Motor neuron (in vitro differentiated cells): ENCODE measurements at regions not wholly inside any gene's neighbourhood (a gene's known extent, or its start where the extent isn't known, plus 50 kb on each side); places are given as distances from the start of the nearest gene placed in this dataset.

Source experiments
- ATAC-seq, 8 experiments: fragments of 200-7000 bp; cut with Tn5 transposase; replicated peaks in 6 of 8; 2 replicates each; pipeline ENCODE4 v1.8.0; 2021; ENCODE audit warnings: mild to moderate bottlenecking in 8 of 8, moderate library complexity in 8 of 8
- H3K27ac ChIP-seq, 2 donors: fragments of 250-450 bp; sonication (Bioruptor Pico); 2 replicates each; pipeline ENCODE4 v1.9.0; 2021; ENCODE audit warnings: antibody characterized with exemption in 2 of 2, mild to moderate bottlenecking in 2 of 2, moderate library complexity in 1 of 2
- H3K4me1 ChIP-seq, 2 donors: fragments of 250-450 bp; sonication (Bioruptor Pico); replicated peaks in 1 of 2; 2 replicates each; pipeline ENCODE4 v1.6.1; 2021; ENCODE audit warnings: antibody characterized with exemption in 2 of 2, mild to moderate bottlenecking in 2 of 2, moderate library complexity in 1 of 2
- H3K4me3 ChIP-seq, 5 donors: fragments of 250-450 bp; sonication (Bioruptor Pico); 2 replicates each; pipeline ENCODE4 v1.9.0; 2021; ENCODE audit warnings: antibody characterized with exemption in 5 of 5, mild to moderate bottlenecking in 5 of 5, moderate library complexity in 4 of 5
- WGBS, 10 experiments: fragments of 450-650 bp; shearing (Covaris generic); methylation state at CpG; one replicate each; pipeline ENCODE4 v1.0.0; 2022; 5-methylcytosine and 5-hydroxymethylcytosine counted together
- in situ Hi-C, 9 experiments: fragments of 400-800 bp; cut with MboI; loops; one replicate each; pipeline ENCODE4 v1.15.0; 2021; ENCODE audit warnings: low sequenced_read_pairs in 9 of 9, low pct_unique_long_range_greater_than_20kb in 2 of 9; ENCODE audit not compliant: unreplicated experiment in 9 of 9

- in situ Hi-C loops, result no loop called here
- no peak for ATAC-seq
- Histone ChIP-seq H3K4me3 (no peak overlapping the region), H3K27ac (no peak overlapping the region), H3K4me1 (no peaks in the 10 kb centered on the region)
- 39 to 100% (median 98%) methylated on average over 1 to 2 of the region's 2 CpGs for WGBS, 10 experiments
These were observed 586.1 kb downstream of the GBA3 start for GRCh38 chr4:23278845-23279244.

GRCh38 chr4:23276076-23276475, 583.3 kb downstream of the GBA3 start:
- no peaks in the 10 kb centered on the region for H3K4me1 ChIP-seq
- WGBS, 10 experiments, result 0 to 100% (median 76%) methylated on average over 1 to 3 of the region's 3 CpGs; no CpG with 5 or more reads in 2 of the 10 experiments
- in situ Hi-C loops, result no loop called here
- no peak overlapping the region for H3K4me3 ChIP-seq
- no peak for ATAC-seq
- H3K27ac ChIP-seq, result no peak overlapping the region

- Histone ChIP-seq H3K4me1 (peaks cover 0 to 5% of the 10 kb centered on the region in 2 donors), H3K27ac (no peak overlapping the region), H3K4me3 (no peak overlapping the region)
- 0 to 67% (median 30%) methylated on average over 1 of the region's 1 CpG; no CpG with 5 or more reads in 4 of the 10 experiments for WGBS, 10 experiments
- peak in 2 of 8 experiments; percentile 15 to 17 for ATAC-seq
- in situ Hi-C loops, result no loop called here
These were observed 576.8 kb downstream of the GBA3 start for GRCh38 chr4:23269566-23269965.

GRCh38 chr4:23268072-23268771, 575.5 kb downstream of the GBA3 start:
- ATAC-seq, result no peak
- Histone ChIP-seq H3K4me1 (peaks cover 0 to 5% of the 10 kb centered on the region in 2 donors), H3K27ac (no peak overlapping the region), H3K4me3 (no peak overlapping the region)
- in situ Hi-C loops, result no loop called here
- WGBS, 10 experiments, result 0 to 83% (median 51%) methylated on average over 1 to 3 of the region's 3 CpGs

- ATAC-seq, result no peak
- Histone ChIP-seq H3K4me1 (peaks cover 0 to 5% of the 10 kb centered on the region in 2 donors), H3K27ac (no peak overlapping the region), H3K4me3 (no peak overlapping the region)
- in situ Hi-C loops, result no loop called here
- WGBS, 10 experiments, result no CpG with 5 or more reads among the region's 3 CpGs
These were observed 573.7 kb downstream of the GBA3 start for GRCh38 chr4:23266401-23266800.

GRCh38 chr4:23260511-23260910, 567.8 kb downstream of the GBA3 start:
- in situ Hi-C loops, result no loop called here
- no peak overlapping the region for H3K27ac ChIP-seq
- WGBS, 10 experiments, result 0 to 100% (median 100%) methylated on average over 1 of the region's 1 CpG; no CpG with 5 or more reads in 1 of the 10 experiments
- H3K4me1 ChIP-seq, result no peaks in the 10 kb centered on the region
- no peak overlapping the region for H3K4me3 ChIP-seq
- ATAC-seq, result peak in 2 of 8 experiments; percentile 39 to 73

GRCh38 chr4:23245203-23245832, 552.6 kb downstream of the GBA3 start:
- no peak overlapping the region for H3K4me3 ChIP-seq
- in situ Hi-C loops, result no loop called here
- 13 to 80% (median 52%) methylated on average over 1 to 3 of the region's 3 CpGs for WGBS, 10 experiments

GRCh38 chr4:23242962-23243361, 550.2 kb downstream of the GBA3 start:
- 0 to 90% (median 80%) methylated on average over 1 to 2 of the region's 2 CpGs for WGBS, 10 experiments
- ATAC-seq, result no peak
- no peak overlapping the region for H3K4me3 ChIP-seq
- in situ Hi-C loops, result no loop called here
- peaks cover 8 to 11% of the 10 kb centered on the region in 2 donors for H3K4me1 ChIP-seq
- no peak overlapping the region for H3K27ac ChIP-seq

More at GRCh38 chr4:23245203-23245832, 552.6 kb downstream of the GBA3 start:
- peak in 6 of 8 experiments; percentile 14 to 91 (median 87) for ATAC-seq
- H3K27ac ChIP-seq, result no peak overlapping the region
- H3K4me1 ChIP-seq, result peaks cover 8 to 11% of the 10 kb centered on the region in 2 donors

- ATAC-seq, result no peak
- peaks cover 8 to 11% of the 10 kb centered on the region in 2 donors for H3K4me1 ChIP-seq
- H3K27ac ChIP-seq, result no peak overlapping the region
- 0 to 100% (median 85%) methylated on average over 1 to 5 of the region's 5 CpGs; no CpG with 5 or more reads in 2 of the 10 experiments for WGBS, 10 experiments
- H3K4me3 ChIP-seq, result no peak overlapping the region
- in situ Hi-C loops, result no loop called here
These were observed 548.7 kb downstream of the GBA3 start for GRCh38 chr4:23241408-23241807.

GRCh38 chr4:23238848-23239247, 546.1 kb downstream of the GBA3 start:
- Histone ChIP-seq H3K4me1 (no peaks in the 10 kb centered on the region), H3K4me3 (no peak overlapping the region), H3K27ac (no peak overlapping the region)
- in situ Hi-C loops, result no loop called here
- ATAC-seq, result no peak
- 0 to 100% (median 63%) methylated on average over 1 to 2 of the region's 2 CpGs for WGBS, 10 experiments

GRCh38 chr4:23237771-23238170, 545.0 kb downstream of the GBA3 start:
- WGBS, 10 experiments, result 0 to 100% (median 58%) methylated on average over 1 to 3 of the region's 3 CpGs; no CpG with 5 or more reads in 3 of the 10 experiments
- in situ Hi-C loops, result no loop called here
- no peaks in the 10 kb centered on the region for H3K4me1 ChIP-seq
- H3K27ac ChIP-seq, result no peak overlapping the region
- H3K4me3 ChIP-seq, result no peak overlapping the region
- ATAC-seq, result peak in 1 of 8 experiments; percentile 72

- in situ Hi-C loops, result no loop called here
- 0 to 82% (median 68%) methylated on average over 1 to 5 of the region's 5 CpGs; no CpG with 5 or more reads in 1 of the 10 experiments for WGBS, 10 experiments
- Histone ChIP-seq H3K4me3 (no peak overlapping the region), H3K4me1 (no peaks in the 10 kb centered on the region), H3K27ac (no peak overlapping the region)
- peak in 1 of 8 experiments; percentile 27 for ATAC-seq
These were observed 543.1 kb downstream of the GBA3 start for GRCh38 chr4:23235628-23236390.

- peak in 1 of 8 experiments; percentile 35 for ATAC-seq
- 65 to 94% (median 89%) methylated on average over 1 to 4 of the region's 4 CpGs; no CpG with 5 or more reads in 2 of the 10 experiments for WGBS, 10 experiments
- Histone ChIP-seq H3K4me1 (no peaks in the 10 kb centered on the region), H3K27ac (no peak overlapping the region), H3K4me3 (no peak overlapping the region)
- in situ Hi-C loops, result no loop called here
These were observed 542.0 kb downstream of the GBA3 start for GRCh38 chr4:23234716-23235115.
